ENCODE measurements at regions not wholly inside any gene's neighbourhood (a gene's known extent, or its start where the extent isn't known, plus 50 kb on each side); places are given as distances from the start of the nearest gene placed in this dataset.

DNA sequence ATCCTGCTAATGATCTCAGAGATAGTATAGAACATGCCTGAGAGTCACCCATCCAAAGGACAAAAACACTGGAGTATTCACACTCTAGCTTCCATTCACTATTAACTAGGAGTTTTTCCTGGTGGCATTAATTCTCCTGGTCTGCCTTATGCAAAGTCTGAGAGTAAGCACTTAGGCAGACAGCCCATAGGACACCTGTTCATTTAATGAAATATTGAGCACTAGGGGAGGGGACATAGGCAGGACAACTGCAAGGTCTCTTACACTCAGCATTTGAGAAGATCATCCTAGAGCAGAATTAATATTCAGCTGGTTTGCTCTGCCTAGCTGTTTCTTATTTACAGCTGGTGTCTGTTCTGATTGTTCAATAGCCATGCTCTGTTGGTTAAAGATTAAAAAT lies 508.5 kb downstream of the CENPC start:
- peak; percentile 13 for DNase-seq

- no peak for DNase-seq
Observed at GRCh38 chr4:67035986-67036385, 509.3 kb downstream of the CENPC start.

GRCh38 chr4:67035501-67035900 lies 509.8 kb downstream of the CENPC start:
- DNase-seq, result peak; percentile 54

GRCh38 chr4:67030636-67031035 lies 514.7 kb downstream of the CENPC start:
- DNase-seq, result no peak

- no peak for DNase-seq
Observed at GRCh38 chr4:67020438-67020797, 524.9 kb downstream of the CENPC start.

DNA sequence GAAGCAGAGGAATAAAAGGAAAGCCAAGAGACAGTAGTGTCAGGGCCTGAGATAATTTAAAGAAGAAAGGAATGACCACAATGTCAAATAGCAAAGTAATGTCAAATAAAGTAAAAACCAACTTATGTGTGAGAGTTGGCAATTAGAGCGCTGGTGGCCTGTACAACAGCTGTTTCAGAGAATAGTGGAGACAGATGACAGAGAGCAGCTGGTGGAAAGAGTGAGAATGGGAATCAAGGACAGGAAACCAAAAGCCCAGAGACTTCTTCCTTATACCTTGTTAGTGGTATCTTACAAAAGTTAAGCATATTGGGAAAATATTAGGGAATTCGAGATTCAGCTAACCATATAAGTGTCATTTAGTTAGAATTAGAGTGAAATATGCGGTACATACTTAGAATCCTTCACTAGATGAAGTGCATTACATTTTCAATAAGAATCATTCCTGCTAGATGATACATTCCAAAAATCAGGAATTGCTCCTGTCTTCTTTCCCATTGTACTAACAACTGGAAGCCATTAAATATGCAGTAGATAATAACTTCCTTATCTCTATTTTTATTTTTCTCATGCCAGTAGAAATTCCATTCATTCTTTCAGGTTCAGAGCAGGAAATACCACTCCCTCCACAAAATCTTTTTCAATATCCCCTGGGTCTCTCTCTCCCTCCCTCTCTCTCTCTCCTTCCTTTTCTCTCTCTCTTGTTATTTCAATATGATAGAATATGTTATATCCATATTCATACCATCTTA lies 525.4 kb downstream of the CENPC start:
- DNase-seq, result no peak

- DNase-seq, result no peak
Observed at GRCh38 chr4:67014592-67014991, 530.7 kb downstream of the CENPC start.

DNA sequence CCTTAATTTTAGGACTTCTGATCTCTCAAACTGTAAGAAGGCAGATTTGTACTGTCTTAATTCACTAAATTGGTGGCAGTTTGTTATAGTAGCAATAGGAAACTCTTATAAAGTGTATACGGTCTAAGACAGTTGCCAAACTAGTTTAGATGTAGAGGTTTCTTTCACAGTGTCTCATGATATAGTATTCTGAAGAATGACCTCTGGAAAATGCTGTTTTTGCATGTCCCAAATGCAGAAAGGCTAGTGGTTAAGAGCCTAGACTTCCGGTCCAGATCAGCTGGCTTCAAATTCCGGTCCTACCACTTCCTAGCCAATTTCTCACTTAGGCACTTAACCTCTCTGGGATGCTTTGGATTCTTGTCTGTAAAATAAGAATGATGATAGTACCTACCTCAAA lies 538.5 kb downstream of the CENPC start:
- DNase-seq, result no peak

GRCh38 chr4:66991521-66991920 lies 553.8 kb downstream of the CENPC start:
- DNase-seq, result no peak

GRCh38 chr4:66974665-66975064 lies 570.6 kb downstream of the CENPC start:
- no peak for DNase-seq

DNA sequence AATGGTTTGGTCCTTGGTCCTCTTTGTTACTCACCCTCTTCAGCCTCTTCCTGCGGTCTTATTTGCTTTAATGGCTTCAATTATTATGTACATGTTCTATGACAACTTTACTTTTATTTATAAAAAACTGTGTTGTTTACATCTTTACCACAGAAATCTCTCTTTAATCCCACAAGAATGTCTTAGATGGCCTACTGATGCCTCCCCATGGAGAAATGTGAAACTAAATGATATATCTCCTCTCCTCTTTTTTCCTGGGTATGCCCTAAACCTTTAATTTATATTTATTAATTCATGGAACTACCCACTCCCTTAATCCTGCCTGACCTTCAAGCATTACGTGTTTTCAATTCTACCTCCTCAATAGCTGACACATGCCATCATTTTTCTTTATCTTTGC lies 573.2 kb downstream of the CENPC start:
- no peak for DNase-seq

DNA sequence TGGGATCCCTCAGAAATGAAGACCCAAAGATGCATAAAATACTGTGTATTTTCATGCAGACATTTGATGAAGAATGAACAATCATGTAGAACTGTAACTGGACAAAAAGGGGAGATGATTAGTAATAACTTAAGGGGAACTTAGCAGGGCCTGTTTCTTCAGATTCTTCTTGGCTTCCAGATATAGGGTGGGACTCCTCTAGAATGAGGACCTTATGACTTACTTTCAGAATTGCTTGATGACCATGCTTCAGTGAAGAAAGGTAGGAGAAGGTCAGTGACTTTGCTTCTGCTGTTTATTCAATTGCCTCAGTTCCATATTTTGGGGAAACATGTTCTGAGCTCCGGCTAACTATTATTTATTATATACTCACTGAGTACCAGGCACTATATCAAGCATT lies 580.8 kb downstream of the CENPC start:
- no peak for DNase-seq

- no peak for DNase-seq
Observed at GRCh38 chr4:66963084-66963483, 582.2 kb downstream of the CENPC start.

GRCh38 chr4:66959207-66959606 lies 586.1 kb downstream of the CENPC start:
- no peak for DNase-seq

DNA sequence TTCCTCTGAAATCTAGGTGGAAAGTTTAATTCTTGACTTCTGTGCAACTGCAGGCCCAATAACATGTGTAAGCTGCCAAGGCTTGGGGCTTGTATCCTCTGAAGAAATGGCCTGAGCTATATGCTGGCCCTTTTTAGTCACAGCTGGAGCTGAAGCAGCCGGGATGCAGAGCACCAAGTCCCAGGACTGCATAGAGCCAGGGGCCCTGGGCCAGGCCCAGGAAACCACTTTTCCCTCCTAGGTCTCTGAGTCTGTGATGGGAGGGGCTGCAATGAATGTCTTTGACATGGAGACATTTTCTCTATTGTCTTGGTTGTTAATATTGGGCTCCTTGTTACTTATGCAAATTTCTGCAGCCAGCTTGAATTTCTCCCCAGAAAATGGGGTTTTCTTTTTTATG lies 588.5 kb downstream of the CENPC start:
- no peak for DNase-seq

DNA sequence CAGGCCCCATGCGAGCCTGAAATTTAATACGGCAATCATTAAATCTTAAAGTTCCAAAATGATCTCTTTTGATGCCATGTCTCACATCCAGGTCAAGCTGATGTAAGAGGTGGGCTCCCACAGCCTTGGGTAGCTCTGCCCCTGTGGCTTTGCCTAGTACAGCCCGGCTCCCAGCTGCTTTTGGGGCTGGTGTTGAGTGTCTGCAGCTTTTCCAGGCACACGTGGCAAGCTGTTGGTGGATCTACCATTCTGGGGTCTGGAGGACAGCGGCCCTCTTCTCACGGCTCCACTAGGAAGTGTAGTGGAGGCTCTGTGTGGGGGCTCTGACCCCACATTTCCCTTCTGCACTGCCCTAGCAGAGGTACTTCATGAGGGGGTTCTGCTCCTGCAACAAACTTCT lies 588.9 kb downstream of the CENPC start:
- no peak for DNase-seq

GRCh38 chr4:66955784-66956183 lies 589.5 kb downstream of the CENPC start:
- DNase-seq, result peak; percentile 14

GRCh38 chr4:66949419-66949818 lies 595.9 kb downstream of the CENPC start:
- no peak for DNase-seq

DNA sequence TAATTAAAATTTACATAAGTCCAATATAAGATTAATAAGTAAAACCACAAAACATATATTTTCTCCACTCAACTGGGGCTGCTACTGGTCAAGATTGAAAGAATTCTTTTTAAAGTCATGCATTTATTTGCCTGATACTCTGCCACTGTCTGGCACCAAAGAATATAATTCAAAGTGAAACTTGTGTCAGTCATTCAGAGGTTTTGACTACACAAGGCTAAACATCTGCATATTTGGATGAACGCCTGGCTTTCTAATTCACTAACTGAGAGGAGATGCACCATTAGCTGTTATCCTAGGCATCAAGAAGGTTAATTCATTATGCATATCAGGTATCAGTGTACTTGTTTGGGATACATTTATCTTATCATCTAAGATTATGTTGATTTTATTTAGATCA lies 598.5 kb downstream of the CENPC start:
- no peak for DNase-seq

- no peak for DNase-seq
Observed at GRCh38 chr4:66943112-66943511, 602.2 kb downstream of the CENPC start.

- peak; percentile 22 for DNase-seq
Observed at GRCh38 chr4:66931981-66932380, 613.3 kb downstream of the CENPC start.

- peak; percentile 66 for DNase-seq
Observed at GRCh38 chr4:66930206-66930605, 615.1 kb downstream of the CENPC start.

- DNase-seq, result peak; percentile 87
Observed at GRCh38 chr4:66929748-66930147, 615.6 kb downstream of the CENPC start.

DNA sequence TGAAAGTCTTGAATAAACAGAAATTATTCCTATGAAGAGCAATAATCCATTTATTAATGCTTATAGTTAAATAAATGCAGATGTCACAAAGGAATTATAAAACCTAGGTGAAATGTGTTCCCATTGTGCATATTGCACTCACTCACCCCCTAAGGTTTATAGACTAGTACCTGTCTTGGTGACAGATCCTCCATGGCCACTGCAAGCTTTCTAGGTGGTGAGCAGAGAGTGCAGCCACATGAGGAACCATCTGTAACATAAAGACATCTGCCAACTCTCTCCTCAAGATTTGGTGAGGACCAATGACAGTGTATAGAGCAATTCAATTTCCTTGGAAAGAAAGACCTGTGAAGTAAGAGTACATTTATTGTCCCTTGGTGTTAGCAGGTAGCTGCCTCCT lies 616.4 kb downstream of the CENPC start:
- peak; percentile 35 for DNase-seq

DNA sequence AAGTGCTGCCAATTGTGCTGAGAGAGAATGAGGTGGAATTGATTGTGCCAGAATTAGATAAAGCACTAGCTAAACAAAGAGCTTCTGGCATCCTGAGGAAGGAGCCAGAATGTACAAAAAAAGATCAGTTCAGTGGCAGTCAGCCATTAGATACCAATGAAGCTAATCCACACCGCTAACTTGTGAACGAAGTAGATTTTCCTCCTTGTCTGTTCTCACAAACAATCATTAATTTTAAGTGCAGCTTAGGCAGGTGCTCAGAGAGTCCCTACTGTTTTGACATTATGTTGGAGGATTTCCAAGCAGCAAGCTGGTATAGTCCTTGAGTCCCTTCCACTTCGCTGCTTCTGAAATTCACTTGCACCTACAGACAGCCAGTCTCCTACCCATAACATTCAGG lies 617.4 kb downstream of the CENPC start:
- DNase-seq, result peak; percentile 95

All from NCI-H69 (cell line).